Pancreas (tissue), 10 donors: ENCODE measurements at regions not wholly inside any gene's neighbourhood (a gene's known extent, or its start where the extent isn't known, plus 50 kb on each side); places are given as distances from the start of the nearest gene placed in this dataset.

Experiments
- ATAC-seq, 4 donors: fragments of 200-7000 bp; cut with Tn5 transposase; one replicate each; pipeline versions ENCODE4 v1.8.0 to v1.9.1; 2020; ENCODE audit warnings: mild to moderate bottlenecking in 4 of 4, moderate library complexity in 4 of 4
- DNase-seq, 6 donors: peaks; one replicate each; pipeline ENCODE4 v3.0.0-alpha.2; 2020
- FAIRE-seq: peaks from 2 replicates; lab custom pipeline; 2012; peaks lifted over from hg19 to GRCh38; lab: Jason Lieb, UNC
- H3K27ac ChIP-seq, 4 donors: fragments of 200-600 bp; sonication (generic); 1 replicate in 3 of 4; 2 replicates in 1 of 4; pipeline versions ENCODE4 v1.5.0 to v1.8.0; 2020
- H3K27me3 ChIP-seq, 4 donors: fragments of 200-600 bp; one replicate each; pipeline ENCODE4 v1.8.0; 2021
- H3K36me3 ChIP-seq, 3 donors: fragments of 200-600 bp; sonication (generic) in 1 of 3; one replicate each; pipeline versions ENCODE4 v1.5.0 to v1.8.0; 2020 to 2021
- H3K4me1 ChIP-seq, 3 donors: fragments of 200-600 bp; one replicate each; pipeline ENCODE4 v1.8.0; 2021
- H3K4me3 ChIP-seq, 4 donors: fragments of 200-600 bp; sonication (generic) in 2 of 4; one replicate each; pipeline versions ENCODE4 v1.5.0 to v1.8.0; 2020 to 2021
- H3K9me3 ChIP-seq, 4 donors: fragments of 200-600 bp; one replicate each; pipeline ENCODE4 v1.8.0; 2021
- CTCF ChIP-seq, 4 donors: fragments of 200-600 bp; sonication (generic) in 3 of 4; IDR thresholded peaks; one replicate each; pipeline versions ENCODE4 v1.5.0 to v1.8.0; 2021; ENCODE audit warnings: antibody characterized with exemption in 4 of 4
- WGBS, 2 donors: extraction: QIAGEN DNeasy Blood & Tissue Kit; methylation state at CpG; one replicate each; pipeline ENCODE4 v1.1.7; 2013; 5-methylcytosine and 5-hydroxymethylcytosine counted together
- intact Hi-C, 3 donors: fragments of 100-400 bp; cut with DNase I; formaldehyde crosslinking; loops; one replicate each; pipeline versions ENCODE4 v1.11.1 to v1.14.2; 2022
- donor health status: healthy with polysubstance abuse.
- donor health status: DM: no; HTN: no; CAD: no; lungs with moderate emphysema.
- donor health status: DM: no; HTN: no; CAD: no.
- donor health status: control.
- donor health status: control.
- donor health status: Bipolar disorder and iron deficiency.
- donor health status: DM: yes; HTN: yes; CAD: no.
- donor health status: DM: no; HTN: no; CAD: no.
- donor health status: DM: no; HTN: no; CAD: no.
- donor health status: DM: yes; HTN: yes; CAD: no.

- FAIRE-seq, result no peak
Observed at GRCh38 chr6:6409397-6410030, 89.1 kb upstream of the F13A1 start.

DNA sequence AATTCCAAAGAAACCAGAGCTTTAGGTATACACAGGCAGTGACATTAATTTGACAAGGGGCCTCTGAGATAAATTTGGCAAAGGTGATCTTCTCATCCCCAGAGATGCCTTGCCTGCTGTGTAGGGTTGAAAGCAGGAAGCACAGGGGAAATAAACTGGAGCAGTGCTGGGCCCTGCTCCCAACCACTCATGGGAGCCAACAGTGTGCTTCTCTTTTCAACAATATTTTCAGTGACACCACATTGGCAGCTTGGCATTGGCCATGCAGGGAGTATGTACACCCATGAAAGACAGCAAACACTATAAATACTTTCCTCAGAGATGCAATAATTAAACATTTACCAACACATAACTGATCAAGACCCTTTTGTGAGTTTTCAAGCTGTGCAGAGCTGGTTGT lies 90.7 kb upstream of the F13A1 start:
- TF ChIP-seq CTCF (IDR thresholded peaks at IDR 0.05), result no peak
- no peak overlapping the region for H3K4me3 ChIP-seq
- no peaks in the 10 kb centered on the region for H3K4me1 ChIP-seq
- no peaks in the 10 kb centered on the region for H3K27me3 ChIP-seq
- H3K36me3 ChIP-seq, result no peaks in the 10 kb centered on the region
- H3K27ac ChIP-seq, result no peak overlapping the region
- H3K9me3 ChIP-seq, result no peaks in the 10 kb centered on the region
- no peak for ATAC-seq
- DNase-seq, result no peak
- intact Hi-C loops, result no loop called here
- FAIRE-seq, result no peak

More at GRCh38 chr6:6409397-6410030, 89.1 kb upstream of the F13A1 start:
- 61 to 73% methylated on average over 7 of the region's 7 CpGs for WGBS, 2 donors
- no peaks in the 10 kb centered on the region for H3K27me3 ChIP-seq
- TF ChIP-seq CTCF (IDR thresholded peaks at IDR 0.05), result no peak
- no peak overlapping the region for H3K27ac ChIP-seq
- intact Hi-C loops, result no loop called here
- no peaks in the 10 kb centered on the region for H3K9me3 ChIP-seq
- DNase-seq, result no peak
- no peak for ATAC-seq
- H3K4me1 ChIP-seq, result peaks cover 0 to 5% (median 0%) of the 10 kb centered on the region in 3 donors
- H3K36me3 ChIP-seq, result no peaks in the 10 kb centered on the region
- no peak overlapping the region for H3K4me3 ChIP-seq

DNA sequence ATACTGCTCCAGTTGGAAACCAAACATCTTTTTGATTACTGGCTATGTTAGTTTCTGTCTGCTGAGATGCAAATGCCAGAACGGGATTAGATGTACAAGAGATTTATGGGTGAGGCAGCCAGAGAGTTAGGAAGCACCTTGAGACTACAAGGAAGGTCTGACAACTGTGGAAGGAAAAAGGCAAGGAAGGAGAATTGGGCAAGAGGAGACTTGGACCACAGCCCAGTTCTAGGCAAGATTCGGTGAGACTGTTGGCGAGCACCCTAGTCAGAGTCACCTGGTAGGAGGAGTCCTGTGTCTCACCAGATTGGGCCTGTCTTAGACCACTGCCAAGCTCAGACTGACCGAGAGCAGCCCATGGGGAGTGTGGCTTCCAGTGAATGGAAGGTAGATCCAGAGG lies 91.8 kb upstream of the F13A1 start:
- ATAC-seq, result no peak

GRCh38 chr6:6412700-6413099 lies 92.2 kb upstream of the F13A1 start:
- H3K27ac ChIP-seq, result no peak overlapping the region
- WGBS, 2 donors, result 78% methylated on average over 4 of the region's 4 CpGs
- ATAC-seq, result no peak
- no peaks in the 10 kb centered on the region for H3K9me3 ChIP-seq
- no peaks in the 10 kb centered on the region for H3K4me1 ChIP-seq
- no peak for TF ChIP-seq CTCF (IDR thresholded peaks at IDR 0.05)
- no peak for FAIRE-seq
- no peak overlapping the region for H3K4me3 ChIP-seq
- H3K27me3 ChIP-seq, result no peaks in the 10 kb centered on the region
- no peak for DNase-seq
- intact Hi-C loops, result no loop called here
- no peaks in the 10 kb centered on the region for H3K36me3 ChIP-seq

More for the DNA sequence above, 91.8 kb upstream of the F13A1 start:
- intact Hi-C loops, result no loop called here
- 62 to 63% methylated on average over 4 of the region's 4 CpGs for WGBS, 2 donors
- DNase-seq (no peak), FAIRE-seq (no peak)
- Histone ChIP-seq H3K4me1 (no peaks in the 10 kb centered on the region), H3K4me3 (no peak overlapping the region), H3K27me3 (no peaks in the 10 kb centered on the region), H3K36me3 (no peaks in the 10 kb centered on the region), H3K9me3 (no peaks in the 10 kb centered on the region), H3K27ac (no peak overlapping the region)
- TF ChIP-seq CTCF (IDR thresholded peaks at IDR 0.05), result no peak

DNA sequence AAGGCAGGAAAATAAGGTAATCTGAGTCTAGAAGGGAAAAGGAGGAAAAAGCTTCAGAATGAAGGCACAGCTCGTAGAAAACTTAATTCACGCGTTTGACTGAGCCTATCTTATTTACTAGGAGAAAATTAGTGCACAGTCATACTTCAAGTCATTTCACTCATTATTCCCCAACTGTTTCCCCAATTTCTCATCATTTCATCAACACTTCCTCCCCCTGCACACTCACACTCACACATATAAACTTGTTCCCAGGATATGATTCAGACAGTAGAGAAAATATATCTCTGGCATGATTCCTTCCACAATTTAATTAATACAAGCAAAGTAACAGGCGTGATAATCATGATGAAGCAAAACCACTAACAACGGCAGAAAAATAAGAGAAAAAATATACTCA lies 94.5 kb upstream of the F13A1 start:
- Histone ChIP-seq H3K27me3 (no peaks in the 10 kb centered on the region), H3K36me3 (no peaks in the 10 kb centered on the region), H3K27ac (no peak overlapping the region), H3K4me1 (no peaks in the 10 kb centered on the region), H3K9me3 (no peaks in the 10 kb centered on the region), H3K4me3 (no peak overlapping the region)
- no peak for TF ChIP-seq CTCF (IDR thresholded peaks at IDR 0.05)
- intact Hi-C loops, result no loop called here
- FAIRE-seq (no peak), ATAC-seq (no peak), DNase-seq (no peak)
- 82 to 84% methylated on average over 5 of the region's 5 CpGs for WGBS, 2 donors
